ENCODE measurements at regions not wholly inside any gene's neighbourhood (a gene's known extent, or its start where the extent isn't known, plus 50 kb on each side); places are given as distances from the start of the nearest gene placed in this dataset.

DNA sequence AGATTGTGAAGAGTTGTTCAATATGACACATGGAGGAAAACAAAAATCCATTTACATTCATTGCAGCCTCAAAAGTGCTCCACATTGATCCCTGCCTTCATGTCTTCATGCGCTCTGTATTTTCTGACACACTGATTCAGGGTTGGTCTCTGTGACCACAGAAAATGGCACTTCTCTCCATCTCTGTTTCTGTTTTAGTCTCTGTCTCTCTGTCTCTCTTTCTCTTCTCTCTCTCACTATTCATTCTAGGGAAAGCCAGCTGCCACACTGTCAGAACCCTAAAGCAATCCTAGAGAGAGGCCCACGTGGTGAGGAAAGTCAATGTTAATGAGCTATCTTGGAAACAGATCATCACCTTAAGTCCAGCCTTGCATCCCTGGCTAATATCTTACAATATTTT, 2238.4 kb downstream of the PCDH7 start:
- Histone ChIP-seq H3K4me3 (no peak overlapping the region), H3K27me3 (no peaks in the 10 kb centered on the region), H4K20me1 (ENCODE audit: low read depth) (no peaks in the 10 kb centered on the region), H3K9ac (no peak overlapping the region), H3K9me3 (ENCODE audit: low read depth) (no peaks in the 10 kb centered on the region), H3K27ac (no peak overlapping the region), H3K4me2 (no peak overlapping the region), H3K4me1 (no peaks in the 10 kb centered on the region), H2AFZ (replicated peaks) (no peak overlapping the region), H3K79me2 (ENCODE audit: low read depth) (no peaks in the 10 kb centered on the region), H3F3A (ENCODE audit: low read depth) (no peaks in the 10 kb centered on the region), H3K36me3 (no peaks in the 10 kb centered on the region)
- DNase-seq (ENCODE audit: low spot score): no peak
- Mint-ChIP-seq H3K4me1 (no peaks in the 10 kb centered on the region), H3K27ac (no peak overlapping the region), H3K9me3 (no peaks in the 10 kb centered on the region), H3K36me3 (no peaks in the 10 kb centered on the region), H3K4me3 (no peak overlapping the region), H3K27me3 (ENCODE audit: insufficient read depth, low read depth) (peaks cover 2% of the 10 kb centered on the region)
- TF ChIP-seq EZH2 (IDR thresholded peaks at IDR 0.05): no peak
- TF ChIP-seq CTCF (IDR thresholded peaks at IDR 0.05): no peak
- TF ChIP-seq EZH2phosphoT487 (IDR thresholded peaks at IDR 0.05): no peak

DNA sequence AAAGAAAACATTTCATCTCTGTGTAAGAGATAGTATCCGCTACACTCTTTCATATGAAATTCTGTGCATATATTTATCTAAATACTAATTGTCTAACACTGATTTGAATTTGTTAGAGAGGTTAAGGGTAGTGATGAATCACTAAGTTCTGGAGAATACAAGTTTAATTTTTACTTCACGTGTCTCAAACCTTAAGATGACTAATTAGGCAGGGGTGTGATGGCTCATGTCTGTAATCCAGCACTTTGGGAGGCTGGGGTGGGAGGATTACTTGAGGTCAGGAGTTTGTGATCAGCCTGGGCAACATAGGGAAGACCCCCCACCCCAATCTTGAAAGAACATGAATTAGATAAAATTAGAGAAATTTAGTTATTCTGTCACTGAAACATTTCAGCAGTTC, 2241.9 kb downstream of the PCDH7 start:
- Histone ChIP-seq H3K27ac (no peak overlapping the region), H4K20me1 (ENCODE audit: low read depth) (no peaks in the 10 kb centered on the region), H3K4me1 (no peaks in the 10 kb centered on the region), H3K9ac (no peak overlapping the region), H3K79me2 (ENCODE audit: low read depth) (no peaks in the 10 kb centered on the region), H3F3A (ENCODE audit: low read depth) (no peaks in the 10 kb centered on the region), H3K36me3 (no peaks in the 10 kb centered on the region), H3K27me3 (no peaks in the 10 kb centered on the region), H3K4me2 (no peak overlapping the region), H3K4me3 (no peak overlapping the region), H2AFZ (replicated peaks) (no peak overlapping the region), H3K9me3 (ENCODE audit: low read depth) (no peaks in the 10 kb centered on the region)
- Mint-ChIP-seq H3K27me3 (ENCODE audit: insufficient read depth, low read depth) (no peaks in the 10 kb centered on the region), H3K36me3 (no peaks in the 10 kb centered on the region), H3K4me1 (no peaks in the 10 kb centered on the region), H3K4me3 (no peak overlapping the region), H3K9me3 (no peaks in the 10 kb centered on the region), H3K27ac (no peak overlapping the region)
- TF ChIP-seq EZH2 (IDR thresholded peaks at IDR 0.05) (no peak), CTCF (IDR thresholded peaks at IDR 0.05) (no peak), EZH2phosphoT487 (IDR thresholded peaks at IDR 0.05) (no peak)
- DNase-seq (ENCODE audit: low spot score): no peak

DNA sequence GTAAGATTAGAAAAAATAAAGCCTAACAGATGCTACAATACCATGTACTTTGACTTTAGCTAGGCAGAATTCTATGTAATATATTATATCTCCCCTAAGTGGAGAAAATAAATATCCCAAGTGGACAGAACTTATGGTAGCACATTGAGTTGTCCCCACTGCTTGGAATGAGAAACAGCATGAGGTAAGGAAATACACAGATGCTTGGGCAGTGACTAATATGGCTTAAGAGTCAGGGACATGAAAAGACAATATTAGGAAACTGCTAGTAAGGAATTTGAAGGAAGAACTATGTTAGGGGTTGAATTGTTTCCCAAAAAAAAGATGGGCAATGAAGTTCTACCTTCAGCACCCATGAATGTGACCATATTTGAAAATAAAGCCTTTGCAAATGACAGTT, 2265.1 kb downstream of the PCDH7 start:
- H3K4me1 Mint-ChIP-seq: peaks cover 6% of the 10 kb centered on the region
- H3K27ac Mint-ChIP-seq: no peak overlapping the region
- no peaks in the 10 kb centered on the region for H3K36me3 Mint-ChIP-seq
- Histone ChIP-seq H3K4me3 (no peak overlapping the region), H3K9ac (no peak overlapping the region), H3K27me3 (no peaks in the 10 kb centered on the region), H3K27ac (no peak overlapping the region), H3K79me2 (ENCODE audit: low read depth) (no peaks in the 10 kb centered on the region), H3K9me3 (ENCODE audit: low read depth) (no peaks in the 10 kb centered on the region), H4K20me1 (ENCODE audit: low read depth) (no peaks in the 10 kb centered on the region), H3K4me2 (no peak overlapping the region), H2AFZ (replicated peaks) (no peak overlapping the region), H3K4me1 (no peaks in the 10 kb centered on the region), H3K36me3 (no peaks in the 10 kb centered on the region), H3F3A (ENCODE audit: low read depth) (no peaks in the 10 kb centered on the region)
- H3K27me3 Mint-ChIP-seq (ENCODE audit: insufficient read depth, low read depth): peaks cover 2% of the 10 kb centered on the region
- DNase-seq (ENCODE audit: low spot score): no peak
- no peak for TF ChIP-seq EZH2phosphoT487 (IDR thresholded peaks at IDR 0.05)
- no peaks in the 10 kb centered on the region for H3K9me3 Mint-ChIP-seq
- no peak overlapping the region for H3K4me3 Mint-ChIP-seq

- Histone ChIP-seq H4K20me1 (ENCODE audit: low read depth) (no peaks in the 10 kb centered on the region), H3F3A (ENCODE audit: low read depth) (no peaks in the 10 kb centered on the region), H2AFZ (replicated peaks) (no peak overlapping the region), H3K27ac (no peak overlapping the region), H3K27me3 (no peaks in the 10 kb centered on the region), H3K9me3 (ENCODE audit: low read depth) (no peaks in the 10 kb centered on the region), H3K4me2 (no peak overlapping the region), H3K4me1 (no peaks in the 10 kb centered on the region), H3K9ac (no peak overlapping the region), H3K79me2 (ENCODE audit: low read depth) (no peaks in the 10 kb centered on the region), H3K4me3 (no peak overlapping the region), H3K36me3 (no peaks in the 10 kb centered on the region)
- no peak overlapping the region for H3K27ac Mint-ChIP-seq
- DNase-seq (ENCODE audit: low spot score): no peak
- no peaks in the 10 kb centered on the region for H3K9me3 Mint-ChIP-seq
- TF ChIP-seq CTCF (IDR thresholded peaks at IDR 0.05): no peak
- TF ChIP-seq EZH2phosphoT487 (IDR thresholded peaks at IDR 0.05): no peak
- no peak for TF ChIP-seq EZH2 (IDR thresholded peaks at IDR 0.05)
- H3K4me3 Mint-ChIP-seq: no peak overlapping the region
- H3K27me3 Mint-ChIP-seq (ENCODE audit: insufficient read depth, low read depth): peaks cover 2% of the 10 kb centered on the region
- peaks cover 6% of the 10 kb centered on the region for H3K4me1 Mint-ChIP-seq
- no peaks in the 10 kb centered on the region for H3K36me3 Mint-ChIP-seq
These were observed 2266.1 kb downstream of the PCDH7 start for GRCh38 chr4:32986236-32986635.

All from neural progenitor cell (in vitro differentiated cells).